T-cell (primary cell): ENCODE measurements at regions not wholly inside any gene's neighbourhood (a gene's known extent, or its start where the extent isn't known, plus 50 kb on each side); places are given as distances from the start of the nearest gene placed in this dataset.

Experiments used
- ATAC-seq, 4 experiments: fragments of 200-7000 bp in 3 of 4; fragments of 150-1000 bp in 1 of 4; cut with Tn5 transposase; replicated peaks in 1 of 4; 1 replicate in 3 of 4; 2 replicates in 1 of 4; pipeline ENCODE4 v1.10.0; 2021; ENCODE audit warnings: moderate library complexity in 3 of 4, mild to moderate bottlenecking in 2 of 4, moderate number of reproducible peaks in 1 of 4
- CTCF ChIA-PET, 2 donors: fragments of 300-600 bp; sonication (Branson Sonifier 250); formaldehyde crosslinking; loops; one replicate each; lab custom pipeline; 2022; ENCODE audit warnings: antibody characterized with exemption in 2 of 2; lab: Charles Lee
- POLR2A ChIA-PET, 2 donors: fragments of 300-600 bp; sonication (Branson Sonifier 250); formaldehyde crosslinking; loops; one replicate each; lab custom pipeline; 2022; ENCODE audit warnings: antibody characterized with exemption in 2 of 2; lab: Charles Lee
- DNase-seq, 35 experiments: peaks; one replicate each; pipeline versions ENCODE4 v3.0.0 to v3.0.0-alpha.2; 2013 to 2023
- H3K27ac ChIP-seq: one replicate; pipeline ENCODE4 v1.5.1; 2013; ENCODE audit warnings: low read length
- H3K27me3 ChIP-seq, 2 experiments: replicated peaks in 1 of 2; 1 replicate in 1 of 2; 2 replicates in 1 of 2; pipeline versions ENCODE4 v1.6.1 to v1.7.0; 2013; ENCODE audit warnings: low read length in 1 of 2, mixed read lengths in 1 of 2; ENCODE audit not compliant: control insufficient read depth in 2 of 2, insufficient read depth in 2 of 2; ENCODE audit errors: extremely low read depth in 1 of 2
- H3K36me3 ChIP-seq, 2 donors: 1 replicate in 1 of 2; 2 replicates in 1 of 2; pipeline versions ENCODE4 v1.6.1 to v1.7.0; 2013; ENCODE audit warnings: low read length in 1 of 2; ENCODE audit not compliant: control insufficient read depth in 2 of 2, insufficient read depth in 1 of 2; ENCODE audit errors: extremely low read depth in 1 of 2
- H3K4me1 ChIP-seq, 2 experiments: 1 replicate in 1 of 2; 2 replicates in 1 of 2; pipeline versions ENCODE4 v1.6.1 to v1.7.0; 2013; ENCODE audit warnings: low read length in 2 of 2, mixed read lengths in 1 of 2; ENCODE audit not compliant: insufficient read depth in 2 of 2, control insufficient read depth in 1 of 2; ENCODE audit errors: extremely low read depth in 1 of 2
- H3K4me3 ChIP-seq, 2 donors: 1 replicate in 1 of 2; 2 replicates in 1 of 2; pipeline versions ENCODE4 v1.5.1 to v1.7.0; 2013; ENCODE audit warnings: mild to moderate bottlenecking in 2 of 2, low read length in 1 of 2, moderate library complexity in 1 of 2; ENCODE audit not compliant: control insufficient read depth in 1 of 2; ENCODE audit errors: extremely low read depth in 1 of 2
- H3K9me3 ChIP-seq: 2 replicates; pipeline ENCODE4 v1.7.0; 2013
- H3K27ac Mint-ChIP-seq, 2 donors: one replicate each; pipeline ENCODE4 v1.8.0; 2020 to 2021; ENCODE audit warnings: mild to moderate bottlenecking in 2 of 2, mixed read lengths in 2 of 2
- H3K27me3 Mint-ChIP-seq, 2 donors: one replicate each; pipeline ENCODE4 v1.8.0; 2021 to 2022; ENCODE audit warnings: mixed read lengths in 2 of 2
- H3K36me3 Mint-ChIP-seq: one replicate; pipeline ENCODE4 v1.8.0; 2021; ENCODE audit warnings: mixed read lengths
- H3K4me1 Mint-ChIP-seq, 3 donors: one replicate each; pipeline ENCODE4 v1.8.0; 2020 to 2022; ENCODE audit warnings: mixed read lengths in 3 of 3, mild to moderate bottlenecking in 1 of 3
- H3K4me3 Mint-ChIP-seq, 3 donors: one replicate each; pipeline ENCODE4 v1.8.0; 2020 to 2022; ENCODE audit warnings: mild to moderate bottlenecking in 3 of 3, mixed read lengths in 3 of 3, moderate library complexity in 3 of 3
- H3K9me3 Mint-ChIP-seq, 3 donors: one replicate each; pipeline ENCODE4 v1.8.0; 2020 to 2022; ENCODE audit warnings: mixed read lengths in 3 of 3
- WGBS: methylation state at CpG from one replicate; pipeline ENCODE4 v1.1.5; 2013; ENCODE audit warnings: missing lambda C conversion rate; ENCODE audit not compliant: insufficient coverage; 5-methylcytosine and 5-hydroxymethylcytosine counted together

- ChIA-PET POLR2A (no interaction called here), CTCF (no interaction called here)
- ATAC-seq (no peak), DNase-seq (no peak)
- H3K27ac Mint-ChIP-seq: no peak overlapping the region
- Histone ChIP-seq H3K36me3 (no peaks in the 10 kb centered on the region), H3K27me3 (no peaks in the 10 kb centered on the region), H3K4me3 (no peak overlapping the region), H3K4me1 (no peaks in the 10 kb centered on the region), H3K27ac (no peak overlapping the region), H3K9me3 (no peaks in the 10 kb centered on the region)
- H3K4me3 Mint-ChIP-seq: no peak overlapping the region
- H3K9me3 Mint-ChIP-seq: peaks cover 2 to 5% (median 4%) of the 10 kb centered on the region in 3 donors
- no peaks in the 10 kb centered on the region for H3K27me3 Mint-ChIP-seq
- WGBS: no CpG with 5 or more reads among the region's 1 CpG
- H3K4me1 Mint-ChIP-seq: no peaks in the 10 kb centered on the region
- no peaks in the 10 kb centered on the region for H3K36me3 Mint-ChIP-seq
Measured at GRCh38 chr1:103171041-103171590, 62.8 kb upstream of the COL11A1 start.

- H3K27me3 ChIP-seq: no peaks in the 10 kb centered on the region
- H3K4me1 ChIP-seq: no peaks in the 10 kb centered on the region
- no peak overlapping the region for H3K4me3 Mint-ChIP-seq
- DNase-seq (no peak), ATAC-seq (no peak)
- no peak overlapping the region for H3K27ac ChIP-seq
- CTCF ChIA-PET: no interaction called here
- H3K36me3 ChIP-seq: no peaks in the 10 kb centered on the region
- WGBS: 83% methylated on average over 1 of the region's 7 CpGs
- no peak overlapping the region for H3K27ac Mint-ChIP-seq
- no peaks in the 10 kb centered on the region for H3K27me3 Mint-ChIP-seq
- H3K9me3 Mint-ChIP-seq: peaks cover 2 to 8% (median 7%) of the 10 kb centered on the region in 3 donors
- no peaks in the 10 kb centered on the region for H3K4me1 Mint-ChIP-seq
- no peak overlapping the region for H3K4me3 ChIP-seq
- H3K36me3 Mint-ChIP-seq: no peaks in the 10 kb centered on the region
- H3K9me3 ChIP-seq: no peaks in the 10 kb centered on the region
- POLR2A ChIA-PET: no interaction called here
Measured at GRCh38 chr1:103170609-103171008, 62.3 kb upstream of the COL11A1 start.

- Mint-ChIP-seq H3K27ac (no peak overlapping the region), H3K4me3 (no peak overlapping the region), H3K36me3 (no peaks in the 10 kb centered on the region), H3K4me1 (no peaks in the 10 kb centered on the region), H3K9me3 (peaks cover 7 to 8% (median 7%) of the 10 kb centered on the region in 3 donors), H3K27me3 (no peaks in the 10 kb centered on the region)
- Histone ChIP-seq H3K27ac (no peak overlapping the region), H3K4me1 (no peaks in the 10 kb centered on the region), H3K27me3 (no peaks in the 10 kb centered on the region), H3K9me3 (no peaks in the 10 kb centered on the region), H3K4me3 (no peak overlapping the region), H3K36me3 (no peaks in the 10 kb centered on the region)
- ChIA-PET CTCF (no interaction called here), POLR2A (no interaction called here)
- no CpG with 5 or more reads among the region's 2 CpGs for WGBS
- DNase-seq (peak in 1 of 35 experiments; percentile 0), ATAC-seq (no peak)
Measured at GRCh38 chr1:103162360-103162759, 54.0 kb upstream of the COL11A1 start.

- CTCF ChIA-PET: no interaction called here
- peaks cover 0 to 4% (median 2%) of the 10 kb centered on the region in 3 donors for H3K9me3 Mint-ChIP-seq
- no peaks in the 10 kb centered on the region for H3K4me1 ChIP-seq
- POLR2A ChIA-PET: no interaction called here
- ATAC-seq (no peak), DNase-seq (no peak)
- no peaks in the 10 kb centered on the region for H3K9me3 ChIP-seq
- H3K4me3 ChIP-seq: no peak overlapping the region
- WGBS: no CpG with 5 or more reads among the region's 1 CpG
- H3K27ac ChIP-seq: no peak overlapping the region
- H3K36me3 ChIP-seq: no peaks in the 10 kb centered on the region
- no peaks in the 10 kb centered on the region for H3K27me3 ChIP-seq
- no peak overlapping the region for H3K27ac Mint-ChIP-seq
- H3K27me3 Mint-ChIP-seq: no peaks in the 10 kb centered on the region
- H3K36me3 Mint-ChIP-seq: no peaks in the 10 kb centered on the region
- H3K4me3 Mint-ChIP-seq: no peak overlapping the region
- no peaks in the 10 kb centered on the region for H3K4me1 Mint-ChIP-seq
Measured at GRCh38 chr1:103160281-103160680, 52.0 kb upstream of the COL11A1 start.
